Activated T-cell treated with anti-CD3 and anti-CD28 coated beads, Interleukin-2, amount 50 U/mL, for 72 hours (primary cell): ENCODE measurements at regions not wholly inside any gene's neighbourhood (a gene's known extent, or its start where the extent isn't known, plus 50 kb on each side); places are given as distances from the start of the nearest gene placed in this dataset.

Source experiments
- ATAC-seq, 2 donors: fragments of 150-1000 bp; cut with Tn5 transposase; replicated peaks in 1 of 2; 2 replicates each; pipeline ENCODE4 v1.10.0; 2021; ENCODE audit warnings: moderate library complexity in 2 of 2, mild to moderate bottlenecking in 1 of 2
- DNase-seq, 2 donors: peaks; one replicate each; pipeline ENCODE4 v3.0.0; 2021 to 2022; ENCODE audit warnings: mixed read lengths in 1 of 2
- H3K27ac Mint-ChIP-seq: one replicate; pipeline ENCODE4 v1.8.0; 2022; ENCODE audit warnings: mild to moderate bottlenecking, moderate library complexity, mixed read lengths
- H3K27me3 Mint-ChIP-seq: one replicate; pipeline ENCODE4 v1.8.0; 2022; ENCODE audit warnings: low read depth, mixed read lengths
- H3K36me3 Mint-ChIP-seq, 2 donors: one replicate each; pipeline ENCODE4 v1.8.0; 2022; ENCODE audit warnings: mixed read lengths in 2 of 2, mild to moderate bottlenecking in 1 of 2; ENCODE audit not compliant: insufficient read depth in 2 of 2
- H3K4me1 Mint-ChIP-seq: one replicate; pipeline ENCODE4 v1.8.0; 2022; ENCODE audit warnings: low read depth, mixed read lengths
- H3K4me3 Mint-ChIP-seq, 2 donors: one replicate each; pipeline ENCODE4 v1.8.0; 2022; ENCODE audit warnings: mild to moderate bottlenecking in 2 of 2, mixed read lengths in 2 of 2, moderate library complexity in 2 of 2
- H3K9me3 Mint-ChIP-seq, 2 donors: one replicate each; pipeline ENCODE4 v1.8.0; 2022; ENCODE audit warnings: mixed read lengths in 2 of 2

DNA sequence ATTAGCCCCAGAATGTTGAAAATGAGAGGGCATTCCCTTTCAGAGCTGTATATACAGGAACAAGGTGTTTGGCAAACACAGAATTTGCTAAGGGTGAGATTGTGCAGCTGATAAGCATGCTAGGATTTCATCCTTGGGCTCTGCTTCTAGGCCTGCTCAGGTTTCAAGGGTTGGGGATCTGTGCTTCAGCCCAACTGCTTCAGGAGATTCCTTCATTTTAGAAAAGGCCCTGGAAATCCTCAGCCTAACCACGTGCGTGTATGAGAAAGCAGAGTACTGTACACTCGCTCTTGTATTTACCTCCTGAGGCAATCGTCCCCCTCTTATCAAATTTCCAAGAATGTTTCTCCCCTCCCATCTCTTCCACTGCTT, 291.6 kb upstream of the ARGLU1 start:
- ATAC-seq (no peak), DNase-seq (no peak)
- H3K4me1 Mint-ChIP-seq, result no peaks in the 10 kb centered on the region
- H3K27me3 Mint-ChIP-seq, result no peaks in the 10 kb centered on the region
- H3K36me3 Mint-ChIP-seq, result no peaks in the 10 kb centered on the region
- H3K4me3 Mint-ChIP-seq, result no peak overlapping the region
- peaks cover 0 to 1% of the 10 kb centered on the region in 2 donors for H3K9me3 Mint-ChIP-seq
- no peak overlapping the region for H3K27ac Mint-ChIP-seq

GRCh38 chr13:106858903-106859532, 291.1 kb upstream of the ARGLU1 start:
- peaks cover 0 to 1% of the 10 kb centered on the region in 2 donors for H3K9me3 Mint-ChIP-seq
- ATAC-seq (no peak), DNase-seq (no peak)
- no peaks in the 10 kb centered on the region for H3K36me3 Mint-ChIP-seq
- no peak overlapping the region for H3K4me3 Mint-ChIP-seq
- H3K27ac Mint-ChIP-seq, result no peak overlapping the region
- no peaks in the 10 kb centered on the region for H3K27me3 Mint-ChIP-seq
- H3K4me1 Mint-ChIP-seq, result no peaks in the 10 kb centered on the region

DNA sequence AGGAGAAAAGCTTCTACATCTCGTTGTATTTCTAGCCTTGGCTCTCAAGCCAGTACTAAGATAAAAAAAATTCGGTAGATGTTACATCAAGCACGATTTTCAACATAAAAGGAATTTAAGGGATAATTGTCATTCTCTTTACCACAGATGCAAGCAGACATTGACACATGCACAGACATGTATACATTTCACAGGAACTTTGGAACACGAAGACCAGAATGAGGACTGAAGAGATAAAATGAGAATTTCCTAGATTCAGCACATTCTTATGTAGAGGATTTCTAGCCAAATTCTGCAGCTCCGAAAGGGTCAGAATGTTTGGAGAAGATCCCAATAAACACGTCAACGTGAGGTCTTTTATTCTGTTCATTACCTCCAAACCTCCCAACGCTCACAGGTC, 284.5 kb upstream of the ARGLU1 start:
- no peaks in the 10 kb centered on the region for H3K4me1 Mint-ChIP-seq
- no peaks in the 10 kb centered on the region for H3K27me3 Mint-ChIP-seq
- H3K36me3 Mint-ChIP-seq, result no peaks in the 10 kb centered on the region

DNA sequence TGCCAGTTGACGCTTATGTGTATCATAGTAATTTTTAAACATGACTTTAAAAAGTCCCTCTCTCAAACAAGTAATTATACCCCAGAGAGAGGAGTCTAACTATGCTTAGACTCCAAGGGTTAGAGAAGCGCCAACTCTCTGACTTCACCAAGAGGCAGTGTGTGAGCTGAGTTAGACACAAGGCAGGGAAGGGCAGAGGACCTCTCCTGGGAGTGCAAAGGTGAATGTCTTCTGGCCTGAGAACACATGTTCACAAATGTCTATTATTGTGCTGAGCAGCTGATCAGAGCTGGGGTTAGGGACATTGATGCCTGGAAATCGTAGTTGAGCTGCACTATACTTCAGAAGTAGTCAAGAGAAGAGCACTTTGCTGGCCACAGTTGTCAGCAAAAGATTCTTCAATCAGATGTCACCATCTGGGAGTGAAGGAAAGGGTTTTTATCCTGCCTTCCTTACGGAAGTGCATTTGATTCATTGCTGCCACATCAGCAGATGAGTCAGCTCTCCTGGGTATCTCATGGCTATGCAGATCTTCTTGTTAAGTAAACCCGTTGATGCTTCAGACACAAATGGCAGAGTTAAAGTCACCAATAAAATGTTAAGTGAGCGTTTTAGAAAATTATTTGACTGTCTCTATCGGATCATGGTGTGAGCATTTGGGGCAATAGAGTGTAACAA, 283.2 kb upstream of the ARGLU1 start:
- H3K4me1 Mint-ChIP-seq, result no peaks in the 10 kb centered on the region
- ATAC-seq, result no peak
- no peak overlapping the region for H3K27ac Mint-ChIP-seq
- no peaks in the 10 kb centered on the region for H3K27me3 Mint-ChIP-seq
- H3K36me3 Mint-ChIP-seq, result no peaks in the 10 kb centered on the region
- no peak for DNase-seq
- no peak overlapping the region for H3K4me3 Mint-ChIP-seq
- peaks cover 0 to 1% of the 10 kb centered on the region in 2 donors for H3K9me3 Mint-ChIP-seq

More for the DNA sequence above, 284.5 kb upstream of the ARGLU1 start:
- no peak overlapping the region for H3K4me3 Mint-ChIP-seq
- ATAC-seq (no peak), DNase-seq (no peak)
- peaks cover 0 to 1% of the 10 kb centered on the region in 2 donors for H3K9me3 Mint-ChIP-seq
- no peak overlapping the region for H3K27ac Mint-ChIP-seq

DNA sequence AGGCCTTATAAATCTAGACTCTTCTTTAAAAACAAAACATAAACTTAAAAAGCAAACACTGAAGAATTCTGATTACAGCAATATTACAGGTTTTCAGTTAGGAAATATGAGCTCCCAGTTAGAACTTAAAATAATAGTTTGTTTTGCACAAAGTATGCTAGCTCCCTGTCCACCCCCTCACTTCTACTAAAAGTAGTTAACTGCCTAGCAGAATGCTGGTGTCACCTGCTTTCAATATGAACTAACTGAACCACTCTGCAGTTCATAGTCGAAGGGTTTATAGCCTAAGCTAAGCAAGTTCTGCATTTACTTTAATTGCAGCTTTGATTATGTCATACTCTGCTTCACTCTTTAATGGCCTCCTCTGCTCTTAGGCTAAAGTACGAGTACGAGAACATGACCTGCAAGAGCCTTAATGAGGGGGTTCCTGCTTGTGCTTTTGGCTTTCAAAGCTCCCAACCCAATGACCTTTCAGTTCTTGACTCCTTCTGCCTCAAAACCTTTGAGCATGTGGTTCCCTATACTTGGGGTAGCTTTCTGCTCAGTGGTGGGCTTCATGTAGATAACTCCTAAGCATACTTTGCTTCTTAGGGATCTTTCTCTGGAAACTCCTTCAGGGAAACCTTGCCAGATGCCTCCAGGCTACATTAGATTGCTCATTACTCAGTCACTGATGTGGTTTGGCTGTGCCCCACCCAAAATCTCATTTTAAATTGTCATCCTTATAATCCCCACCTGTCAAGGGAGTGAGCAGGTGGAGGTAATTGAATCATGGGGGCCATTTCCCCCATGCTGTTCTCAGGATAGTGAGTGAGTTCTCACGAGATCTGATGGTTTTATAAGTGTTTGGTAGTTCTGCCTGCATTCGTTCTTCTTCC, 278.9 kb upstream of the ARGLU1 start:
- no peaks in the 10 kb centered on the region for H3K36me3 Mint-ChIP-seq
- DNase-seq (no peak), ATAC-seq (no peak)
- no peak overlapping the region for H3K27ac Mint-ChIP-seq
- H3K4me1 Mint-ChIP-seq, result no peaks in the 10 kb centered on the region
- no peak overlapping the region for H3K4me3 Mint-ChIP-seq
- H3K27me3 Mint-ChIP-seq, result no peaks in the 10 kb centered on the region
- H3K9me3 Mint-ChIP-seq, result no peaks in the 10 kb centered on the region

GRCh38 chr13:106836186-106836802, 268.4 kb upstream of the ARGLU1 start:
- no peak for ATAC-seq
- peaks cover 0 to 2% of the 10 kb centered on the region in 2 donors for H3K9me3 Mint-ChIP-seq
- no peak overlapping the region for H3K27ac Mint-ChIP-seq
- no peak overlapping the region for H3K4me3 Mint-ChIP-seq
- DNase-seq, result no peak
- peaks cover 0 to 1% of the 10 kb centered on the region in 2 donors for H3K36me3 Mint-ChIP-seq
- no peaks in the 10 kb centered on the region for H3K4me1 Mint-ChIP-seq
- no peaks in the 10 kb centered on the region for H3K27me3 Mint-ChIP-seq

DNA sequence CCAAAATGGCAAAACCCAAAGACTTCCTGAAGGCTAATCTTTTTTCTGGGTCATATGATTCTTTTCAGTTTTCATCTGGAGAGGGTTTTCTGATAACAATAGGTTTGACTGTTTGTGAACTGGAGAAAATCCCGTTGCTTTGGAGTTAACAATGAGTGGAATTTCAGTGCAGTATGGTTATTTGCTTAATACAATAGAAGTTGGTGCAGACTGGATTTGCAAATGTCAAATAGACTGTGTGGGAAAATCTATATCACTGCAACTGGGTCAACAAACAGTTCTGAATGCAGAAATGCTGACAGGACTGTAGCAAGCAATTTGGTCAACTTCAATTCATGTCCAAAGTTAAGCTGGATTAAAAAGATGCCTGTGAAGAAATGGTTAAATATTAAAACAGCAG, 267.5 kb upstream of the ARGLU1 start:
- Mint-ChIP-seq H3K4me1 (no peaks in the 10 kb centered on the region), H3K36me3 (peaks cover 0 to 1% of the 10 kb centered on the region in 2 donors), H3K4me3 (no peak overlapping the region), H3K27ac (no peak overlapping the region), H3K27me3 (no peaks in the 10 kb centered on the region), H3K9me3 (peaks cover 0 to 2% of the 10 kb centered on the region in 2 donors)
- no peak for DNase-seq
- no peak for ATAC-seq

DNA sequence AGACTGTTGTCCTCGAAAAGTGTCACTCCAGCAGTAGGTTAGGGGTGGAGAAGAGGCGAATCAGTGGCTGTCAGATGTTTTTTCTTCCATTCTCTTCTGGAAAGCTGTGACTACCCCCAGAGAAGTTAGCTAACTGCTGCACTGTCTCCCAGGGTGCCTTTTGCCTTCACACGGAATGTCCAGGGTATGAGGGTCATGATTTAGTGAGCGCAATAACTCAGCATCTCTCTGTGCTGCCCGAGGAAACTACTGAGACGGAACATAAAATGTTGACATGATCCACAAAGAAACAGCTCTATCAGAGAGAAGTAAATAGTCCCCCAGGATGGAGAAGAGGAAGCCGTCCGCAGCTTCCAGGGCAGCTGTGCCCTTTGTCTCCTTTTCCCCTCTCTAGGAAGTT, 254.0 kb upstream of the ARGLU1 start:
- Mint-ChIP-seq H3K27me3 (no peaks in the 10 kb centered on the region), H3K4me1 (no peaks in the 10 kb centered on the region), H3K4me3 (no peak overlapping the region), H3K36me3 (no peaks in the 10 kb centered on the region), H3K27ac (no peak overlapping the region), H3K9me3 (peaks cover 0 to 2% of the 10 kb centered on the region in 2 donors)
- ATAC-seq (no peak), DNase-seq (no peak)

DNA sequence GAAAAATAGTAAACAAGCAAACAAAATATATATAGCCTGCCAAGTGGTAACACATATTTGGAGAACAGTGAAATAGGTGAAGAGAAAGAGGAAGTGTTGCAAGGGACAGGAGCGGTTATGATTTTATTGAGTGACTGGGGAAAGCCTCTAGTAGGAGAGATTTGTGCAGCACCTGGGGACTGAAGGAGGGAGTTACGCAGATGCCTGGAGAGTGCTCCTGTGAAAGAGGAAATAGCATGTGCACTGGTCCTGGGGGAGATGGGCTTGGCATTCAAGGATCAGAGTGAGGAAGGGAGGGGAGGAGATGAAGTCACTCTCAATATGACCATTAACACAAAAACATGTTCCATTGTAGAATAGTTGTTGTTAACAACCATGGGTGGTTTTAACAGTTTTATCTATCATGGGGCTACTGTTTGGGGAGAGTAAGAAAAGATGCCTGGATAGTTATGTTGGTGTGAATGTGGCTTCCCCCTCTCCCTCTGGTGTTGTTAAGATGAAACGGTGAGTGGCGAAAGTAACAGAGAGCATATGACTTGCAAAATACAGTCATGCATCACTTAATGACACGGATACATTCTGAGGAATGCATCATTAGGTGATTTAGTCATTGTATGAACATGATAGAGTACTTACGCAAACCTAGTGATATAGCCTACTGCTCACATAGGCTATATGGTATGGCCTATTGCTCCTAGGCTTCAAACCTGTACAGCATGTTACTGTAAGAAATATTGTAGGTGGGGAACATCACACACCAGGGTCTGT, 251.7 kb upstream of the ARGLU1 start:
- ATAC-seq (no peak), DNase-seq (no peak)
- H3K27ac Mint-ChIP-seq, result no peak overlapping the region
- H3K4me3 Mint-ChIP-seq, result no peak overlapping the region
- no peaks in the 10 kb centered on the region for H3K36me3 Mint-ChIP-seq
- no peaks in the 10 kb centered on the region for H3K4me1 Mint-ChIP-seq
- H3K27me3 Mint-ChIP-seq, result no peaks in the 10 kb centered on the region
- H3K9me3 Mint-ChIP-seq, result no peaks in the 10 kb centered on the region

- Mint-ChIP-seq H3K4me3 (no peak overlapping the region), H3K27me3 (no peaks in the 10 kb centered on the region), H3K4me1 (no peaks in the 10 kb centered on the region), H3K36me3 (no peaks in the 10 kb centered on the region), H3K9me3 (no peaks in the 10 kb centered on the region), H3K27ac (no peak overlapping the region)
- DNase-seq (no peak), ATAC-seq (no peak)
Measured at GRCh38 chr13:106818971-106819370, 251.0 kb upstream of the ARGLU1 start.

DNA sequence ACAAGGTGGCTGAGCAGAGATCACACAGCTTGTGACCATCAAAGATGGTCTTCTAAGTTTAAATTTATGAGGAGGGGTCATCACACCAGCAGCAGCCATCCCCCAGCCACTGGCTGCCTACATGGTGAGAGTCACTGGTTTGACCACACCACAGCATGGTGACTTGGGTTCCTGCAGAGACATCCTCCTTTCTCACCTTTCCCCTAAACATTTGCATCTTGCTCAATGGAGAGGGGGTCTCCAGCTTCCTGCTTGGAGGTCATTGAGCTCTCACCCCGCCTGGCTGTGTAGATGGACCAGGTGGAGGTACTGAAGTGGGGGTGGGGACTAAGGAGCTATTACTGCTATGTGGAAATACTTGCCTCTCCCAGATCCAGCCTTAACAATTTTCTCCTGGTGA, 247.6 kb upstream of the ARGLU1 start:
- H3K4me3 Mint-ChIP-seq, result no peak overlapping the region
- no peaks in the 10 kb centered on the region for H3K9me3 Mint-ChIP-seq
- H3K36me3 Mint-ChIP-seq, result no peaks in the 10 kb centered on the region
- DNase-seq (no peak), ATAC-seq (no peak)
- no peak overlapping the region for H3K27ac Mint-ChIP-seq
- H3K4me1 Mint-ChIP-seq, result no peaks in the 10 kb centered on the region
- H3K27me3 Mint-ChIP-seq, result no peaks in the 10 kb centered on the region

DNA sequence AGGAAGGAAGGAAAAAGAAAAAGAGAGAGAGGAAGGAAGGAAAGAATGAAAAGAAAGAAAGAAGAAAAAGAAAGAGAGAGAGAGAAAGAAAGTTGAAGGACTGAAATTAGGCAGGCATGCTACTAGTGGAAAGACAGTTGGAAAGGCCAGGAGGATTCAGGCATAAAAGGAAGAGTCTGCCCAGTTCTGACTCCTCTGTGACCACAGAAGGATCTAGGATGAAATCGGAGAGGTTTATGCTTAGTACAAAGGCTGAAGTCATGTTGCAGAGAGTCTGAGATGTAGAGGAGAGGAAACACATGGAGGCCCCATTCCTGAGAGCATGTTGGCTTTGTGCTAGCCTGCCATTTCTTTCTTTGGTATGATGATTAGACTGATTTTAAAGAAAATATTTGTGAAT, 246.5 kb upstream of the ARGLU1 start:
- H3K4me1 Mint-ChIP-seq, result no peaks in the 10 kb centered on the region
- ATAC-seq, result no peak
- H3K36me3 Mint-ChIP-seq, result no peaks in the 10 kb centered on the region
- H3K9me3 Mint-ChIP-seq, result no peaks in the 10 kb centered on the region
- DNase-seq, result no peak
- H3K27ac Mint-ChIP-seq, result no peak overlapping the region
- H3K27me3 Mint-ChIP-seq, result no peaks in the 10 kb centered on the region
- no peak overlapping the region for H3K4me3 Mint-ChIP-seq
